ENCODE measurements at regions not wholly inside any gene's neighbourhood (a gene's known extent, or its start where the extent isn't known, plus 50 kb on each side); places are given as distances from the start of the nearest gene placed in this dataset.

GRCh38 chr2:121021685-121022084 is 263.3 kb downstream of the TFCP2L1 start:
- Histone ChIP-seq H3K27me3 (no peaks in the 10 kb centered on the region), H3K9me3 (no peaks in the 10 kb centered on the region), H3K36me3 (no peaks in the 10 kb centered on the region), H3K4me1 (no peaks in the 10 kb centered on the region), H3K27ac (no peak overlapping the region), H3K4me3 (no peak overlapping the region)
- DNase-seq = no peak
- peak in 1 of 2 donors; percentile 30 for ATAC-seq (ENCODE audit: low FRiP score in 2 of 2)
- 58 to 73% methylated on average over 7 of the region's 7 CpGs for WGBS, 2 donors
- no peak for TF ChIP-seq EP300 (IDR thresholded peaks at IDR 0.05)
- no peak for TF ChIP-seq CTCF (IDR thresholded peaks at IDR 0.05)
- no peak for TF ChIP-seq POLR2AphosphoS5 (IDR thresholded peaks at IDR 0.05)
- no peak for TF ChIP-seq POLR2A (IDR thresholded peaks at IDR 0.05)

GRCh38 chr2:121028577-121028976 is 256.4 kb downstream of the TFCP2L1 start:
- no peaks in the 10 kb centered on the region for H3K36me3 ChIP-seq
- no peak overlapping the region for H3K27ac ChIP-seq
- H3K4me1 ChIP-seq = no peaks in the 10 kb centered on the region
- no peaks in the 10 kb centered on the region for H3K9me3 ChIP-seq
- TF ChIP-seq EP300 (IDR thresholded peaks at IDR 0.05) (no peak), POLR2A (IDR thresholded peaks at IDR 0.05) (no peak), POLR2AphosphoS5 (IDR thresholded peaks at IDR 0.05) (no peak), CTCF (IDR thresholded peaks at IDR 0.05) (no peak)
- 57 to 60% methylated on average over 1 of the region's 1 CpG for WGBS, 2 donors
- DNase-seq (no peak), ATAC-seq (ENCODE audit: low FRiP score in 2 of 2) (no peak)
- no peaks in the 10 kb centered on the region for H3K27me3 ChIP-seq
- H3K4me3 ChIP-seq = no peak overlapping the region

GRCh38 chr2:121030523-121030922 is 254.5 kb downstream of the TFCP2L1 start:
- Histone ChIP-seq H3K9me3 (no peaks in the 10 kb centered on the region), H3K4me1 (no peaks in the 10 kb centered on the region), H3K36me3 (no peaks in the 10 kb centered on the region), H3K4me3 (no peak overlapping the region), H3K27me3 (peaks cover 0 to 2% (median 0%) of the 10 kb centered on the region in 4 donors), H3K27ac (no peak overlapping the region)
- ATAC-seq (ENCODE audit: low FRiP score in 2 of 2) (no peak), DNase-seq (peak in 1 of 2 donors; percentile 11)
- 25 to 65% methylated on average over 3 of the region's 3 CpGs for WGBS, 2 donors
- TF ChIP-seq POLR2A (IDR thresholded peaks at IDR 0.05) = no peak
- TF ChIP-seq POLR2AphosphoS5 (IDR thresholded peaks at IDR 0.05) = no peak
- TF ChIP-seq CTCF (IDR thresholded peaks at IDR 0.05) = no peak
- no peak for TF ChIP-seq EP300 (IDR thresholded peaks at IDR 0.05)

GRCh38 chr2:121031568-121032340 is 253.2 kb downstream of the TFCP2L1 start:
- H3K4me3 ChIP-seq = no peak overlapping the region
- H3K9me3 ChIP-seq = no peaks in the 10 kb centered on the region
- H3K36me3 ChIP-seq = no peaks in the 10 kb centered on the region
- no peak overlapping the region for H3K27ac ChIP-seq
- TF ChIP-seq POLR2AphosphoS5 (IDR thresholded peaks at IDR 0.05) = no peak
- WGBS, 2 donors = 85 to 93% methylated on average over 4 to 12 of the region's 12 CpGs
- DNase-seq = peak in 1 of 2 donors; percentile 17
- peaks cover 0 to 2% (median 0%) of the 10 kb centered on the region in 4 donors for H3K27me3 ChIP-seq
- no peak for ATAC-seq (ENCODE audit: low FRiP score in 2 of 2)
- peaks cover 0 to 3% (median 0%) of the 10 kb centered on the region in 4 donors for H3K4me1 ChIP-seq

GRCh38 chr2:121033461-121033996 is 251.5 kb downstream of the TFCP2L1 start:
- no peak for TF ChIP-seq EP300 (IDR thresholded peaks at IDR 0.05)
- TF ChIP-seq POLR2A (IDR thresholded peaks at IDR 0.05) = no peak
- no peak for TF ChIP-seq POLR2AphosphoS5 (IDR thresholded peaks at IDR 0.05)
- TF ChIP-seq CTCF (IDR thresholded peaks at IDR 0.05) = no peak
- Histone ChIP-seq H3K4me3 (no peak overlapping the region), H3K4me1 (peaks cover 0 to 3% (median 0%) of the 10 kb centered on the region in 4 donors), H3K9me3 (no peaks in the 10 kb centered on the region), H3K27me3 (peaks cover 0 to 2% (median 0%) of the 10 kb centered on the region in 4 donors), H3K27ac (no peak overlapping the region), H3K36me3 (no peaks in the 10 kb centered on the region)
- no peak for ATAC-seq (ENCODE audit: low FRiP score in 2 of 2)
- DNase-seq = no peak
- WGBS, 2 donors = 69 to 89% methylated on average over 7 of the region's 7 CpGs

All from upper lobe of left lung (tissue), 6 donors.